HG02852 (cell line): ENCODE measurements at regions not wholly inside any gene's neighbourhood (a gene's known extent, or its start where the extent isn't known, plus 50 kb on each side); places are given as distances from the start of the nearest gene placed in this dataset.
"Not testable (repeated sequence)": the region's sequence is repeated elsewhere in the genome, so short reads cannot be mapped to it uniquely, and the experiment has no call there.

Source experiments
- ATAC-seq: cut with Tn5 transposase; IDR thresholded peaks from one replicate; pipeline ENCODE4 v1.9.1; 2021; ENCODE audit warnings: mild to moderate bottlenecking, moderate library complexity; ENCODE audit not compliant: unreplicated experiment

GRCh38 chr20:25991051-25991755 is 294.6 kb upstream of the ZNF337 start:
- no peak for ATAC-seq

GRCh38 chr20:25989686-25990085 is 293.0 kb upstream of the ZNF337 start:
- not testable (repeated sequence) for ATAC-seq

GRCh38 chr20:25989196-25989595 is 292.5 kb upstream of the ZNF337 start:
- ATAC-seq, result no peak

- ATAC-seq, result not testable (repeated sequence)
Observed at GRCh38 chr20:25987928-25988560, 291.4 kb upstream of the ZNF337 start.

GRCh38 chr20:25987073-25987927 is 290.6 kb upstream of the ZNF337 start:
- peak; percentile 86 for ATAC-seq

GRCh38 chr20:25985597-25985996 is 288.9 kb upstream of the ZNF337 start:
- ATAC-seq, result no peak

GRCh38 chr20:25984933-25985332 is 288.3 kb upstream of the ZNF337 start:
- ATAC-seq, result no peak

- ATAC-seq, result not testable (repeated sequence)
Observed at GRCh38 chr20:25982701-25983100, 286.0 kb upstream of the ZNF337 start.

- not testable (repeated sequence) for ATAC-seq
Observed at GRCh38 chr20:25978450-25979190, 282.0 kb upstream of the ZNF337 start.

- not testable (repeated sequence) for ATAC-seq
Observed at GRCh38 chr20:25975816-25976215, 279.2 kb upstream of the ZNF337 start.

- not testable (repeated sequence) for ATAC-seq
Observed at GRCh38 chr20:25965203-25965602, 268.6 kb upstream of the ZNF337 start.

- ATAC-seq, result not testable (repeated sequence)
Observed at GRCh38 chr20:25953876-25954275, 257.2 kb upstream of the ZNF337 start.

GRCh38 chr20:25935230-25935629 is 238.6 kb upstream of the ZNF337 start:
- not testable (repeated sequence) for ATAC-seq

- ATAC-seq, result not testable (repeated sequence)
Observed at GRCh38 chr20:25932806-25933205, 236.2 kb upstream of the ZNF337 start.

- ATAC-seq, result not testable (repeated sequence)
Observed at GRCh38 chr20:25932170-25932569, 235.5 kb upstream of the ZNF337 start.

GRCh38 chr20:25902321-25902720 is 205.7 kb upstream of the ZNF337 start:
- ATAC-seq, result not testable (repeated sequence)

- ATAC-seq, result not testable (repeated sequence)
Observed at GRCh38 chr20:25898663-25899062, 202.0 kb upstream of the ZNF337 start.

- not testable (repeated sequence) for ATAC-seq
Observed at GRCh38 chr20:25879096-25879495, 182.4 kb upstream of the ZNF337 start.

GRCh38 chr20:25868650-25868979 is 172.0 kb upstream of the ZNF337 start:
- ATAC-seq, result not testable (repeated sequence)

- ATAC-seq, result peak; percentile 62
Observed at GRCh38 chr20:25867776-25868649, 171.4 kb upstream of the ZNF337 start.
